NCI-H524 (cell line): ENCODE measurements at regions not wholly inside any gene's neighbourhood (a gene's known extent, or its start where the extent isn't known, plus 50 kb on each side); places are given as distances from the start of the nearest gene placed in this dataset.
"Not testable (repeated sequence)": the region's sequence is repeated elsewhere in the genome, so short reads cannot be mapped to it uniquely, and the experiment has no call there.

ENCODE experiments used
- DNase-seq, 2 experiments: peaks; one replicate each; lab custom pipeline; 2025; lab: John Stamatoyannopoulos, UW

- peak; percentile 58 to 73 for DNase-seq
Measured at GRCh38 chr7:131042269-131043160, 285.2 kb upstream of the MKLN1 start.

- DNase-seq: no peak
Measured at GRCh38 chr7:131045526-131045925, 282.1 kb upstream of the MKLN1 start.

GRCh38 chr7:131046246-131046645 lies 281.4 kb upstream of the MKLN1 start:
- no peak for DNase-seq

GRCh38 chr7:131047651-131048304 lies 279.9 kb upstream of the MKLN1 start:
- no peak for DNase-seq

GRCh38 chr7:131051304-131051703 lies 276.4 kb upstream of the MKLN1 start:
- no peak for DNase-seq

GRCh38 chr7:131052285-131052904 lies 275.3 kb upstream of the MKLN1 start:
- peak in 1 of 2 experiments; percentile 36 for DNase-seq

GRCh38 chr7:131056007-131056406 lies 271.7 kb upstream of the MKLN1 start:
- no peak for DNase-seq

GRCh38 chr7:131057015-131057793 lies 270.5 kb upstream of the MKLN1 start:
- DNase-seq: no peak

GRCh38 chr7:131057794-131058070 lies 269.9 kb upstream of the MKLN1 start:
- DNase-seq: no peak

- not testable (repeated sequence) for DNase-seq
Measured at GRCh38 chr7:131058561-131059288, 269.0 kb upstream of the MKLN1 start.

GRCh38 chr7:131059401-131059800 lies 268.3 kb upstream of the MKLN1 start:
- not testable (repeated sequence) for DNase-seq

- no peak for DNase-seq
Measured at GRCh38 chr7:131061158-131061557, 266.5 kb upstream of the MKLN1 start.

GRCh38 chr7:131061818-131062217 lies 265.9 kb upstream of the MKLN1 start:
- DNase-seq: no peak

- DNase-seq: no peak
Measured at GRCh38 chr7:131066635-131067034, 261.0 kb upstream of the MKLN1 start.

GRCh38 chr7:131067220-131067619 lies 260.5 kb upstream of the MKLN1 start:
- no peak for DNase-seq

- no peak for DNase-seq
Measured at GRCh38 chr7:131068604-131069021, 259.1 kb upstream of the MKLN1 start.

- DNase-seq: peak in 1 of 2 experiments; percentile 24
Measured at GRCh38 chr7:131071786-131072504, 255.7 kb upstream of the MKLN1 start.

GRCh38 chr7:131072505-131073091 lies 255.1 kb upstream of the MKLN1 start:
- DNase-seq: peak; percentile 26 to 61

- no peak for DNase-seq
Measured at GRCh38 chr7:131074043-131074442, 253.6 kb upstream of the MKLN1 start.

- no peak for DNase-seq
Measured at GRCh38 chr7:131074585-131074984, 253.1 kb upstream of the MKLN1 start.
